A673 (cell line): ENCODE measurements at regions not wholly inside any gene's neighbourhood (a gene's known extent, or its start where the extent isn't known, plus 50 kb on each side); places are given as distances from the start of the nearest gene placed in this dataset.

Experiments
- EZH2 ChIP-seq: fragments of 200-600 bp; sonication (generic); IDR thresholded peaks from 2 replicates; pipeline ENCODE4 v1.6.1; 2017; ENCODE audit warnings: borderline replicate concordance, low read depth, mild to moderate bottlenecking, mixed read lengths, antibody characterized with exemption, low read length; ENCODE audit not compliant: poor library complexity, severe bottlenecking
- TF ChIP-seq, protein P1 (sequence below): fragments of 300-800, 200-600 bp; sonication (generic); conservative IDR thresholded peaks from 2 replicates; pipeline ENCODE4 v1.5.1; 2017; ENCODE audit warnings: low read depth, mild to moderate bottlenecking, antibody characterized with exemption, low read length, moderate library complexity, mixed read lengths

DNA sequence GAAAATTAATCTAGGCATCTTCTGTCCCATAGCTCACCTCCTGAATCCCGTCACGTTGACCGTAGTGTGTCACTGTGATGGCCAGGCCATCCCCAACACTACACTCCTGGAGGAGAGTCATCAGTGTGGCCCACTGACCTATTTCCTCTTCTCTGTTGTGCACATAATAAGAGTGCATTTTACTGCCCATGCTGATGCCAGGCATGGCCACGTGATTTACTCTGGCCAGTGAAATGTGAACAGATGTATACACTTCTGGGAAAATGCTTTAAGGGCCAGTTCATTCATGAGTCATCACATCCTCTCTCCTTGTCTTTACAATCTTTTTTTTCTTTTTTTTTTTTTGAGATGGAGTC is 101.9 kb upstream of the PIP4K2A start:
- TF ChIP-seq, protein P1, sequence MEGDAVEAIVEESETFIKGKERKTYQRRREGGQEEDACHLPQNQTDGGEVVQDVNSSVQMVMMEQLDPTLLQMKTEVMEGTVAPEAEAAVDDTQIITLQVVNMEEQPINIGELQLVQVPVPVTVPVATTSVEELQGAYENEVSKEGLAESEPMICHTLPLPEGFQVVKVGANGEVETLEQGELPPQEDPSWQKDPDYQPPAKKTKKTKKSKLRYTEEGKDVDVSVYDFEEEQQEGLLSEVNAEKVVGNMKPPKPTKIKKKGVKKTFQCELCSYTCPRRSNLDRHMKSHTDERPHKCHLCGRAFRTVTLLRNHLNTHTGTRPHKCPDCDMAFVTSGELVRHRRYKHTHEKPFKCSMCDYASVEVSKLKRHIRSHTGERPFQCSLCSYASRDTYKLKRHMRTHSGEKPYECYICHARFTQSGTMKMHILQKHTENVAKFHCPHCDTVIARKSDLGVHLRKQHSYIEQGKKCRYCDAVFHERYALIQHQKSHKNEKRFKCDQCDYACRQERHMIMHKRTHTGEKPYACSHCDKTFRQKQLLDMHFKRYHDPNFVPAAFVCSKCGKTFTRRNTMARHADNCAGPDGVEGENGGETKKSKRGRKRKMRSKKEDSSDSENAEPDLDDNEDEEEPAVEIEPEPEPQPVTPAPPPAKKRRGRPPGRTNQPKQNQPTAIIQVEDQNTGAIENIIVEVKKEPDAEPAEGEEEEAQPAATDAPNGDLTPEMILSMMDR, result no peak
- no peak for TF ChIP-seq EZH2
